Esophagus muscularis mucosa (tissue), 4 donors: ENCODE measurements at regions not wholly inside any gene's neighbourhood (a gene's known extent, or its start where the extent isn't known, plus 50 kb on each side); places are given as distances from the start of the nearest gene placed in this dataset.
"Not testable (repeated sequence)": the region's sequence is repeated elsewhere in the genome, so short reads cannot be mapped to it uniquely, and the experiment has no call there.

ENCODE experiments used
- DNase-seq: peaks from one replicate; pipeline ENCODE4 v3.0.0-alpha.2; 2017; ENCODE audit errors: extremely low spot score
- H3K27ac ChIP-seq, 4 donors: fragments of 200-600 bp; sonication (generic); replicated peaks in 1 of 4; 1 replicate in 3 of 4; 2 replicates in 1 of 4; pipeline ENCODE4 v1.5.1; 2016 to 2019; ENCODE audit warnings: mild to moderate bottlenecking in 1 of 4
- H3K27me3 ChIP-seq, 4 donors: fragments of 200-600 bp; sonication (generic); one replicate each; pipeline versions ENCODE4 v1.5.1 to v1.6.0; 2016 to 2019
- H3K36me3 ChIP-seq, 4 donors: fragments of 200-600 bp; sonication (generic); one replicate each; pipeline ENCODE4 v1.5.1; 2016 to 2019
- H3K4me1 ChIP-seq, 4 donors: fragments of 200-600 bp; sonication (generic); one replicate each; pipeline ENCODE4 v1.5.1; 2016 to 2019
- H3K4me3 ChIP-seq, 4 donors: fragments of 200-600 bp; sonication (generic); 1 replicate in 2 of 4; 2 replicates in 2 of 4; pipeline ENCODE4 v1.5.1; 2016 to 2019; ENCODE audit warnings: mild to moderate bottlenecking in 4 of 4, moderate library complexity in 1 of 4
- H3K9me3 ChIP-seq, 4 donors: fragments of 200-600 bp; sonication (generic); 1 replicate in 3 of 4; 2 replicates in 1 of 4; pipeline ENCODE4 v1.5.1; 2016 to 2019
- CTCF ChIP-seq, 3 experiments: fragments of 200-600 bp in 2 of 3; fragments of 450-650 bp in 1 of 3; sonication (generic) in 2 of 3; IDR thresholded peaks; one replicate each; pipeline ENCODE4 v1.5.1; 2017 to 2019; ENCODE audit warnings: antibody characterized with exemption in 3 of 3, mild to moderate bottlenecking in 2 of 3, moderate library complexity in 1 of 3
- EP300 ChIP-seq: sonication (generic); formaldehyde crosslinking; IDR thresholded peaks from one replicate; pipeline ENCODE4 v1.6.1; 2017; ENCODE audit warnings: antibody characterized with exemption
- POLR2A ChIP-seq: fragments of 450-650 bp; IDR thresholded peaks from one replicate; pipeline ENCODE4 v1.6.1; 2017; ENCODE audit warnings: antibody characterized with exemption, moderate library complexity, mild to moderate bottlenecking, low read depth
- POLR2AphosphoS5 ChIP-seq, 2 donors: sonication (generic); formaldehyde crosslinking; IDR thresholded peaks; one replicate each; pipeline ENCODE4 v1.6.1; 2017; ENCODE audit warnings: antibody characterized with exemption in 2 of 2
- WGBS: methylation state at CpG from one replicate; pipeline ENCODE4 v1.1.5; 2018; 5-methylcytosine and 5-hydroxymethylcytosine counted together
- intact Hi-C: fragments of 100-400 bp; cut with DNase I; formaldehyde crosslinking; loops from one replicate; pipeline ENCODE4 v1.15.1; 2023

GRCh38 chr20:51946586-51946985, 144.3 kb upstream of the SALL4 start:
- H3K4me3 ChIP-seq = no peak overlapping the region
- no peaks in the 10 kb centered on the region for H3K27me3 ChIP-seq
- H3K4me1 ChIP-seq = no peaks in the 10 kb centered on the region
- no peak overlapping the region for H3K27ac ChIP-seq
- no peaks in the 10 kb centered on the region for H3K36me3 ChIP-seq
- TF ChIP-seq EP300 (no peak), CTCF (IDR thresholded peaks at IDR 0.05) (no peak), POLR2A (no peak), POLR2AphosphoS5 (IDR thresholded peaks at IDR 0.05) (no peak)
- intact Hi-C loops = no loop called here
- no peak for DNase-seq
- H3K9me3 ChIP-seq = no peaks in the 10 kb centered on the region

GRCh38 chr20:51945881-51946280, 143.6 kb upstream of the SALL4 start:
- intact Hi-C loops = no loop called here
- no peak overlapping the region for H3K4me3 ChIP-seq
- no peak for TF ChIP-seq CTCF (IDR thresholded peaks at IDR 0.05)
- no peak for TF ChIP-seq POLR2AphosphoS5 (IDR thresholded peaks at IDR 0.05)
- no peak for TF ChIP-seq EP300
- TF ChIP-seq POLR2A = no peak
- no peak overlapping the region for H3K27ac ChIP-seq
- H3K4me1 ChIP-seq = no peaks in the 10 kb centered on the region
- WGBS = 95% methylated on average over 5 of the region's 5 CpGs
- no peaks in the 10 kb centered on the region for H3K36me3 ChIP-seq
- H3K9me3 ChIP-seq = no peaks in the 10 kb centered on the region
- no peaks in the 10 kb centered on the region for H3K27me3 ChIP-seq
- DNase-seq = no peak

GRCh38 chr20:51945177-51945576, 142.9 kb upstream of the SALL4 start:
- no peak for DNase-seq
- H3K9me3 ChIP-seq = no peaks in the 10 kb centered on the region
- 64% methylated on average over 5 of the region's 5 CpGs for WGBS

GRCh38 chr20:51943761-51944160, 141.4 kb upstream of the SALL4 start:
- 98% methylated on average over 5 of the region's 5 CpGs for WGBS
- Histone ChIP-seq H3K4me3 (no peak overlapping the region), H3K27me3 (no peaks in the 10 kb centered on the region), H3K9me3 (no peaks in the 10 kb centered on the region), H3K36me3 (no peaks in the 10 kb centered on the region), H3K27ac (no peak overlapping the region), H3K4me1 (no peaks in the 10 kb centered on the region)
- intact Hi-C loops = no loop called here
- TF ChIP-seq EP300 (no peak), CTCF (IDR thresholded peaks at IDR 0.05) (no peak), POLR2AphosphoS5 (IDR thresholded peaks at IDR 0.05) (no peak), POLR2A (no peak)
- no peak for DNase-seq

More at GRCh38 chr20:51945177-51945576, 142.9 kb upstream of the SALL4 start:
- Histone ChIP-seq H3K36me3 (no peaks in the 10 kb centered on the region), H3K27ac (no peak overlapping the region), H3K27me3 (no peaks in the 10 kb centered on the region), H3K4me1 (no peaks in the 10 kb centered on the region), H3K4me3 (no peak overlapping the region)
- TF ChIP-seq POLR2A = no peak
- no peak for TF ChIP-seq EP300
- TF ChIP-seq CTCF (IDR thresholded peaks at IDR 0.05) = no peak
- no peak for TF ChIP-seq POLR2AphosphoS5 (IDR thresholded peaks at IDR 0.05)
- intact Hi-C loops = no loop called here

- intact Hi-C loops, DNase-seq, H3K4me1 ChIP-seq, H3K36me3 ChIP-seq, H3K27me3 ChIP-seq, H3K9me3 ChIP-seq, H3K4me3 ChIP-seq, H3K27ac ChIP-seq: not testable (repeated sequence)
- 84% methylated on average over 6 of the region's 6 CpGs for WGBS
Observed at GRCh38 chr20:51943326-51943725, 141.0 kb upstream of the SALL4 start.
